ENCODE measurements at regions not wholly inside any gene's neighbourhood (a gene's known extent, or its start where the extent isn't known, plus 50 kb on each side); places are given as distances from the start of the nearest gene placed in this dataset.

GRCh38 chr3:83948771-83949170, 1010.0 kb upstream of the CADM2 start:
- TF ChIP-seq YY1 (IDR thresholded peaks at IDR 0.05; ENCODE audit: insufficient read depth, insufficient read length) (no peak), ZNF274 (IDR thresholded peaks at IDR 0.05; ENCODE audit: low read depth, low read length) (no peak), SUZ12 (IDR thresholded peaks at IDR 0.05; ENCODE audit: extremely low read depth, insufficient read depth, insufficient read length) (no peak)
- no peaks in the 10 kb centered on the region for H3K27me3 ChIP-seq (ENCODE audit: insufficient read depth, insufficient read length)
- no peak overlapping the region for H3K4me3 ChIP-seq (ENCODE audit: insufficient read length, low read depth)
- H3K9me3 ChIP-seq (ENCODE audit: insufficient read depth, low read length): no peaks in the 10 kb centered on the region
- H3K4me1 ChIP-seq (ENCODE audit: insufficient read depth, insufficient read length): no peaks in the 10 kb centered on the region
- H3K9ac ChIP-seq (ENCODE audit: insufficient read length, low read depth): no peak overlapping the region
- H3K36me3 ChIP-seq (ENCODE audit: insufficient read depth, insufficient read length, low read length): no peaks in the 10 kb centered on the region
- no peak for DNase-seq (ENCODE audit: low read depth, low spot score)

GRCh38 chr3:83953417-83954089, 1005.2 kb upstream of the CADM2 start:
- H3K27me3 ChIP-seq (ENCODE audit: insufficient read depth, insufficient read length): no peaks in the 10 kb centered on the region
- DNase-seq (ENCODE audit: low read depth, low spot score): no peak
- no peaks in the 10 kb centered on the region for H3K36me3 ChIP-seq (ENCODE audit: insufficient read depth, insufficient read length, low read length)
- TF ChIP-seq SUZ12 (IDR thresholded peaks at IDR 0.05; ENCODE audit: extremely low read depth, insufficient read depth, insufficient read length) (no peak), ZNF274 (IDR thresholded peaks at IDR 0.05; ENCODE audit: low read depth, low read length) (no peak), YY1 (IDR thresholded peaks at IDR 0.05; ENCODE audit: insufficient read depth, insufficient read length) (no peak)
- H3K9ac ChIP-seq (ENCODE audit: insufficient read length, low read depth): no peak overlapping the region
- H3K4me3 ChIP-seq (ENCODE audit: insufficient read length, low read depth): no peak overlapping the region
- no peaks in the 10 kb centered on the region for H3K9me3 ChIP-seq (ENCODE audit: insufficient read depth, low read length)
- no peaks in the 10 kb centered on the region for H3K4me1 ChIP-seq (ENCODE audit: insufficient read depth, insufficient read length)

- no peak for DNase-seq (ENCODE audit: low read depth, low spot score)
- no peaks in the 10 kb centered on the region for H3K27me3 ChIP-seq (ENCODE audit: insufficient read depth, insufficient read length)
- no peaks in the 10 kb centered on the region for H3K36me3 ChIP-seq (ENCODE audit: insufficient read depth, insufficient read length, low read length)
- H3K4me1 ChIP-seq (ENCODE audit: insufficient read depth, insufficient read length): no peaks in the 10 kb centered on the region
- TF ChIP-seq ZNF274 (IDR thresholded peaks at IDR 0.05; ENCODE audit: low read depth, low read length) (no peak), SUZ12 (IDR thresholded peaks at IDR 0.05; ENCODE audit: extremely low read depth, insufficient read depth, insufficient read length) (no peak), YY1 (IDR thresholded peaks at IDR 0.05; ENCODE audit: insufficient read depth, insufficient read length) (no peak)
- H3K4me3 ChIP-seq (ENCODE audit: insufficient read length, low read depth): no peak overlapping the region
- H3K9ac ChIP-seq (ENCODE audit: insufficient read length, low read depth): no peak overlapping the region
- no peaks in the 10 kb centered on the region for H3K9me3 ChIP-seq (ENCODE audit: insufficient read depth, low read length)
Observed at GRCh38 chr3:83956431-83956830, 1002.4 kb upstream of the CADM2 start.

- Histone ChIP-seq H3K4me1 (ENCODE audit: insufficient read depth, insufficient read length) (no peaks in the 10 kb centered on the region), H3K27me3 (ENCODE audit: insufficient read depth, insufficient read length) (no peaks in the 10 kb centered on the region), H3K4me3 (ENCODE audit: insufficient read length, low read depth) (no peak overlapping the region), H3K9ac (ENCODE audit: insufficient read length, low read depth) (no peak overlapping the region), H3K36me3 (ENCODE audit: insufficient read depth, insufficient read length, low read length) (no peaks in the 10 kb centered on the region), H3K9me3 (ENCODE audit: insufficient read depth, low read length) (no peaks in the 10 kb centered on the region)
- DNase-seq (ENCODE audit: low read depth, low spot score): no peak
- TF ChIP-seq SUZ12 (IDR thresholded peaks at IDR 0.05; ENCODE audit: extremely low read depth, insufficient read depth, insufficient read length) (no peak), ZNF274 (IDR thresholded peaks at IDR 0.05; ENCODE audit: low read depth, low read length) (no peak), YY1 (IDR thresholded peaks at IDR 0.05; ENCODE audit: insufficient read depth, insufficient read length) (no peak)
Observed at GRCh38 chr3:83968356-83968755, 990.4 kb upstream of the CADM2 start.

- Histone ChIP-seq H3K9me3 (ENCODE audit: insufficient read depth, low read length) (no peaks in the 10 kb centered on the region), H3K4me1 (ENCODE audit: insufficient read depth, insufficient read length) (no peaks in the 10 kb centered on the region), H3K27me3 (ENCODE audit: insufficient read depth, insufficient read length) (no peaks in the 10 kb centered on the region), H3K9ac (ENCODE audit: insufficient read length, low read depth) (no peak overlapping the region), H3K36me3 (ENCODE audit: insufficient read depth, insufficient read length, low read length) (no peaks in the 10 kb centered on the region), H3K4me3 (ENCODE audit: insufficient read length, low read depth) (no peak overlapping the region)
- DNase-seq (ENCODE audit: low read depth, low spot score): no peak
- TF ChIP-seq SUZ12 (IDR thresholded peaks at IDR 0.05; ENCODE audit: extremely low read depth, insufficient read depth, insufficient read length): no peak
- TF ChIP-seq YY1 (IDR thresholded peaks at IDR 0.05; ENCODE audit: insufficient read depth, insufficient read length): no peak
- TF ChIP-seq ZNF274 (IDR thresholded peaks at IDR 0.05; ENCODE audit: low read depth, low read length): no peak
Observed at GRCh38 chr3:83971666-83972065, 987.1 kb upstream of the CADM2 start.

GRCh38 chr3:84008623-84009022, 950.2 kb upstream of the CADM2 start:
- H3K27me3 ChIP-seq (ENCODE audit: insufficient read depth, insufficient read length): no peaks in the 10 kb centered on the region
- H3K9ac ChIP-seq (ENCODE audit: insufficient read length, low read depth): no peak overlapping the region
- no peaks in the 10 kb centered on the region for H3K9me3 ChIP-seq (ENCODE audit: insufficient read depth, low read length)
- H3K36me3 ChIP-seq (ENCODE audit: insufficient read depth, insufficient read length, low read length): no peaks in the 10 kb centered on the region
- DNase-seq (ENCODE audit: low read depth, low spot score): no peak
- no peak overlapping the region for H3K4me3 ChIP-seq (ENCODE audit: insufficient read length, low read depth)
- no peaks in the 10 kb centered on the region for H3K4me1 ChIP-seq (ENCODE audit: insufficient read depth, insufficient read length)
- TF ChIP-seq ZNF274 (IDR thresholded peaks at IDR 0.05; ENCODE audit: low read depth, low read length): no peak
- no peak for TF ChIP-seq SUZ12 (IDR thresholded peaks at IDR 0.05; ENCODE audit: extremely low read depth, insufficient read depth, insufficient read length)
- TF ChIP-seq YY1 (IDR thresholded peaks at IDR 0.05; ENCODE audit: insufficient read depth, insufficient read length): no peak

GRCh38 chr3:84023842-84024241, 934.9 kb upstream of the CADM2 start:
- Histone ChIP-seq H3K9me3 (ENCODE audit: insufficient read depth, low read length) (no peaks in the 10 kb centered on the region), H3K4me3 (ENCODE audit: insufficient read length, low read depth) (no peak overlapping the region), H3K9ac (ENCODE audit: insufficient read length, low read depth) (no peak overlapping the region), H3K36me3 (ENCODE audit: insufficient read depth, insufficient read length, low read length) (no peaks in the 10 kb centered on the region), H3K4me1 (ENCODE audit: insufficient read depth, insufficient read length) (no peaks in the 10 kb centered on the region), H3K27me3 (ENCODE audit: insufficient read depth, insufficient read length) (no peaks in the 10 kb centered on the region)
- TF ChIP-seq SUZ12 (IDR thresholded peaks at IDR 0.05; ENCODE audit: extremely low read depth, insufficient read depth, insufficient read length) (no peak), YY1 (IDR thresholded peaks at IDR 0.05; ENCODE audit: insufficient read depth, insufficient read length) (no peak), ZNF274 (IDR thresholded peaks at IDR 0.05; ENCODE audit: low read depth, low read length) (no peak)
- DNase-seq (ENCODE audit: low read depth, low spot score): no peak
